CD4-positive, alpha-beta T cell treated with Interleukin-12 subunit alpha and Interleukin-12 subunit beta, for 1 hour (primary cell): ENCODE measurements at regions not wholly inside any gene's neighbourhood (a gene's known extent, or its start where the extent isn't known, plus 50 kb on each side); places are given as distances from the start of the nearest gene placed in this dataset.
"Not testable (repeated sequence)": the region's sequence is repeated elsewhere in the genome, so short reads cannot be mapped to it uniquely, and the experiment has no call there.

Source experiments
- DNase-seq: peaks from one replicate; pipeline ENCODE4 v3.0.0-alpha.2; 2020

DNA sequence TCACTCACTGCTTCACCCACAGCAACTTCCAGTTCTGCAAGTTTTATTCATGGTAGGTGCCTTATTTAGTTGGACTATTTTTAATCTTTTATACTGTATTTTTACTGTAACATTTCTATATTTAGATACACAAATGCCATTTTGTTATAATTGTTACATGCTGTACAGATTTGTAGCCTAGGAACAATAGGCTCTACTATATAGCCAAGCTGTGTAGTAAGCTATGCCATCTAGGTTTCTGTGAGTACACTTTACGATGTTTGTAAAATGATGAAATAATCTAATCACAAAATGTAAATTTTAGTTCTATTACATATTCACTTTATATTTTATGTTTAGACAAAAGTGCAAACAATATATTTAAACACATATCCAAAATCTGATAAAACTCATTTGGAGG, 1187.8 kb downstream of the TECRL start:
- no peak for DNase-seq

DNA sequence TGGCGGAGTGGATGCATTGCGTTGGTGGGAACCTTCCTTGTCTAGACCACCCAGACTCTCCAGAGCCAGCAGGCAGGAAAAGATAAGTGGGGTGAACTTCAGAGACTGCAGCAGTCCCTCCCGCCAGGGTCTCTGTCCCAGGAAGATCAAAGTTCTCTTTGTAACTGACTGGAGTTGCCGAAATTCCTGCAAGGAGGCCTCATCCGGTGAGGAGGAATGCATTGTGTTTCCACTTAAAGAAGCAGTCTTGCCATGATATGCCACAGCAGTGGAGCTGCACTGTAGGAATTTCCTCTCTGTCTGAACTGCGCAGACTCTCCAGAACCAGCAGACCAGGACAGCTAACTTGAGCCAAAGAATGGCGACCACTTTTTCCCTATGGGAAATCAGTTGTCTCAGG, 1190.4 kb downstream of the TECRL start:
- DNase-seq: no peak

DNA sequence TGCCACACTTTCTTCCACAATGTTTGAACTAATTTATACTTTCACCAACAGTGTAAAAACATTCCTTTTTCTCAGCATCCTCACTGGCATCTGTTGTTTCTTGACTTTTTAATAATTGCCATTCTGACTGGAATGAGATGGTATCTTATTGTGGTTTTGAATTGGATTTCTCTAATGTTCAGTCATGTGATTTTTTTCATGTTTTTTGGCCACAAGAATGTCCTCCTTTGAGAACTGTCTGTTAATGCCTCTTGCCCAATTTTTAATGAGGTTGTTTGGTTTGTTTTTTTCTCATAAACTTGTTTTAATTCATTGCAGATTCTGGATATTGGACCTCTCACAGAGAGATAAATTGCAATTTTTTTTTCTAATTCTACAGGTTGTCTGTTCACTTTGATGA, 1195.2 kb downstream of the TECRL start:
- no peak for DNase-seq

DNA sequence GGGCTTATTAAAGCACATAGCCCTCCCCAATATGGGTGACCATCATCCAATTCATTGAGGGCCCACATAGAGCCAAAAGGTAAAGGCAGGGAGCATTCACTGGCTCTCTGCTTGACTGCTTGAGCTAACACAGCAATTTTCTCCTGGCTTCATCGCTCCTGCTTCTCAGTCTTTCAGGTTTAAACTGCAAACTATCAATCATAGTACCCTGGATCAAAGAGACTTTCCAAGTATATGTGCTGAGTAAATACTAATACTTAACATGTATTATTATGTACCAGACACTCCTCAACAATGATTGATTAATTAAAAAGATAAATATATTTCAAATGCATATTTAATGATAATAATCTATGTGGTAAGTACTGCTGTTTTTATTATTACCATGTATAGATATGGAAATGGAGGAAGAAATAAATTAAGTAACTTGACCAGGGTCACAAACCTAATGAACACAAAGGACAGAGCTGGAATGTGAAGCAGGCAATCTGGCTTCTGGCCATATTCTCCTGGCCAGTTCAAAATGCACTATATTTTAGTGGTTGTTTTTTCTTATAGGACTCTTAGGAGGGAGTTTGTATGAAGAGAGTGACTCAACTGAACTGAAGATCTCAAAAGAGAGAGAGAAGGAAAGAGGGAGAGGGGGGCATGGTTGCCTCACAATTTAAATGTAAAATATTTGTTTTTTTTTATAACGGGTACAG, 1197.3 kb downstream of the TECRL start:
- no peak for DNase-seq

DNA sequence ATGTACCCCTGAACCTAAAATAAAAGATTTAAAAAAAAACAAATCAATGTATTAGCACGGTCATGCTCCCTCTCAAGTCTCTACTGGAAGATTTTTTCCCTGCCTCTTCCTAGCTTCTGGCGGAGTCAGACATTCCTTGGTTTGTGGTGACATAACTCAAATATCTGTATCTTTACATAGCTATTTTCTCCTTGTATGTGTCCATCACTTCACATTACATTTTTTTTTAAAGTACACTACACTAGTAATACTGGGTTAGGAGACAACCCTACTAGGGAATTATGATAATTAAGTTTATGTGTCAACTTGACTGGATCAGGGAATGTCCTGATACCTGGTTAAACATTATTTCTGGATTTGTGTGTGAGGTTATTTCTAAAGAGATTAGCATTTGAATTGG, 1197.9 kb downstream of the TECRL start:
- no peak for DNase-seq

DNA sequence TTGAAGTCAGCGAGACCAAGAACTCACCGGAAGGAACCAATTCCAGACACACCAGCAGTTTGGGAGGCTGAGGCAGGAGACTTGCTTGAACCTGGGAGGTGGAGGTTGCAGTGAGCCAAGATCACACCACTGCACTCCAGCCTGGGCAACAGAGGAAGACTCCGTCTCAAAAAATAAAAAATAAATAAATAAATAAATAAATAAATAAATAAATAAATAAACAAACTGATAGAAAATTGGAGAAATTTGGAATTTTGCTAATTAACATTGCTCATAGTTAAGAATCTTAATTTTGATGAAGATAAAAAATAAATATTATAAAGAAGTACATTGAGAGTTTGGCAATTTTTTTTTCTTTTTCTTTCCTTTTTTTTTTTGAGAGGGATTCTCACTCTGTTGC, 1216.2 kb downstream of the TECRL start:
- not testable (repeated sequence) for DNase-seq

DNA sequence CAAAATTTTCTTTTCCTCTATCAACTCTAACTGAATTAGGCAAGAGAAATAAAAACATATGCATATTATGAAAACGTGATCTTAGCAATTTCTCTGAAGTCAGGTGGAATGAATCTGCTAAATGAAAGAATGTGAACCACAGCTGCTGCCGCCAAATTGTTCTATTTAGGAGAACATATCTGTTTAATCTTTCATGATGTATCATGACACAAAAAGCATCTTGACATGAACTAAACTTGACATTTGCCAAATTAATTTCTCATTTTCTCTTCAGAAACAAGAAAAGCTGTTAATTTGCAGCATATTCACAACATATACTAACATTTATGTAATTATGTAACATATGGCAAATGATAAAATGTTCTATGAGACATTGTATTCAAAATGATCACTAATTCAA, 1237.9 kb downstream of the TECRL start:
- DNase-seq: no peak

DNA sequence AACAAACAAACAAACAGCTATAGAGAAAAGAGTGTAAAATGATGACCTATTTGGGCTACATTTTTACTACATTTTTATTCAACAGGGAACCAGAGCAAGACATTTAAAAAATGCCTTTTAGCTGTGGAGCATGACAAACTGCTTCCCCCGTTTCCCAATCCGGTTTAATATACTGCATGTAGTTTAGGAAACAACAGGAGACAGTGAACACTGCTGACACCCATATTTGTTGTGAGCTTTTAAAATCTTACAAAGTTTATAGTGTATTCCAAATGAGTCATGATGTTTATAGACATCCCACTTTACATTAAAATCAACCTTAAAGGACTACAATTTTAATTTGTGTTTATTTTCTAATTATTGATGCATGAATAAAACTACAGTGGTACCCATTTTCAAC, 1238.3 kb downstream of the TECRL start:
- no peak for DNase-seq

DNA sequence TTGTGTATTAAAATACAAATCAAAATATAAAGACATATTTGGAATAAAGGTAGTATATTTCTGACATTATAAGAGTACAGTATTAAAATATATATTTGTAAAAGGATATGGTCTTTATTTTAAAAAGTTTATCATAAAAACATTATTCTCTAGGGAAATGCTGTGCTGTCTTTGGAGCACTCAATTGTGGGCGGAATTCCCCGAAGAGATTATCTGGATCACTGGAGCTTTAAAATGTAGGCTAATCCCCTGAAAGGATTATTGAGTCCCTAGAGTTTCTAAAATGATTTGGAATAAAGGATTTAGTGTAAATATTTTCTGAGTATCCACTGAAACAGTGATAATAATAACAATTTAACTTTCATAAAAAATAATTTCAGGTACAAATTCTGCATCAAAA, 1239.4 kb downstream of the TECRL start:
- no peak for DNase-seq

DNA sequence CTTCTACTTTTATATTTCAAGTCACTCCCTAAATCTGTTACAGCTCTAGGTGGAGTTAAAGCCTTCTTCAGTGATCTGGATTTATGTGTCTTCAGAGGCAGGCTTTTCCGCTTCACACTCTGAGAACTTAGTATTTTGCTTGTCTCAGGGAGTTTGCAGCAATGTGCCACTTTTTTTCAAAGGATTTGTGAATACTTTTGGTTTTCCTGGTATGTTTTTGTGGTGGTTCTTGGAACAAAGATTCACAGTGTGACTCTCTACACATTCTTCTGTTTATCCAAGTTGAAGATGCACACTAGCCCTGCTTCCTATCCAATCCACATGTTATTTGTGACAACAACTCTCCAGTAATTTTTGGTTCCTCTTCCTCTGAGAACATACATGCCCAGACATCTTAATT, 1253.7 kb downstream of the TECRL start:
- DNase-seq: no peak

DNA sequence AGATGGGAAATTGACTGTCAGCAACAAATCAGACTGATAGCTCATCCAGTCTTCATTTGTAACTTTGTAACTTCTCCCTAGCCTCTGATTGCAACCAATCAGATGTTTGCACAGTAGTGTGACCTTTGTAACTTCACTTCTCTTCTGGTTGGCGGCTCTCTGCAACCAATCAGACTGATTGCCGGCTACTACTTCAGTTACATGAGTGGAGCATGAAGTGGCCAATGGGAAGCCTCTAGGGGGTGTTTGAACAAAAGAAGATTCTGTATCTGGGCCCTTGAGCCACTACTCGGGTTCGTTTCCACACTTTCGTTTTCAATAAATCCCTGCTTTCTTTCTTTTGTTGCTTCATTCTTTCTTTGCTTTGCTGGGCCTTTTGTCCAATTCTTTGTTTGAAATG, 1285.8 kb downstream of the TECRL start:
- DNase-seq: no peak

DNA sequence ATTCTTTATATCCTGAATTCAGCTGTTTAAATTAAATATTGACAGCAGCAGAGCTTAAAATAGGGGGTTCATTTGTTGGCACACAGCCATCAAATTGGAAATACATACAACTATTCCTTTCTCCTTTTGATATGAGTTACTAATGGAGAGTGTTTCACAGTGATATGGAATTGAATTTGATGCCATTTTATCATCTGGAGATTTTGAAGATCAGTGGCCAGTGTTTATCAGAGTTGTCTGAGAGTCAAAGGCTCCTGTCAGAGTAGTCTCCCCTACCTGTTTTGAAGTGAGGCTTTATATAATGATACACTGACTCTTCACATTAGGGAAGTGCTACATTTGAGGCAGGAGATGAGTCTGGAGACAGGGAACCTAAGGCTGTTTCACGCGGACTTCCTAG, 1286.3 kb downstream of the TECRL start:
- no peak for DNase-seq

DNA sequence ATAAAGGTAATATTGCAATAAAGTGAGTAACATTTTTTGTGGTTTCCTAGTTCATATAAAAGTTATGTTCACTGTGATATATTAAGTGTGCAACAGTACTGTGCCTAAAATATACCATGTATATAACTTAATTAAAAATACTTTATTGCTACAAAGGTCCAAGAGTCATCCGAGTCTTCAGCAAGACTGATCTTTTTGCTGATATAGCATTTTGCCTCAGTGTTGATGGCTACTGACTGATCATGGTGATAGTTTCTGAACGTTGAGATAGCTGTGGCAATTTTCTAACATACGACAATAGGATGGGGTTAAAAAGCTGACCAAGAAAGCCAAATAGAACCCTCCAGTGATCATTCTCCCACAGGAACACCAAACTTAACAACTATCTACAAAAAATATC, 1302.7 kb downstream of the TECRL start:
- DNase-seq: no peak

DNA sequence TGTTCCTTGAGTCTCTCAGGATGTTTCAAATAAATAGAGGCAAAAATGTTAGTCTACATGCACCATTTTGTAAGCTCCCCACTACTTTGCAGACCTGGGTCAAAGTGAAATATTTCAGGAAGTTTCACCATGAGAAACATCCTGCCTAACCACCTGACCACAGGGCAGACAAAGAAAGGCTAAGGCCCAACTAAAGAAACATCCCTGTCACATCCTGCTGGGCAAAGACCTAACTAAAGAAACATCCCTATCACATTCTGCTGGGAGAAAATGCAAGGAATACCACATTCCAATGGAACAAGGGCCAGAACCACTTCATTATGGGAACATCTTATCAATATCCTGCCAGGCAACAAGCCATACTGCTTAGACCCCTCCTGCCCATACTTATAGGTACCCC, 1303.4 kb downstream of the TECRL start:
- DNase-seq: no peak

DNA sequence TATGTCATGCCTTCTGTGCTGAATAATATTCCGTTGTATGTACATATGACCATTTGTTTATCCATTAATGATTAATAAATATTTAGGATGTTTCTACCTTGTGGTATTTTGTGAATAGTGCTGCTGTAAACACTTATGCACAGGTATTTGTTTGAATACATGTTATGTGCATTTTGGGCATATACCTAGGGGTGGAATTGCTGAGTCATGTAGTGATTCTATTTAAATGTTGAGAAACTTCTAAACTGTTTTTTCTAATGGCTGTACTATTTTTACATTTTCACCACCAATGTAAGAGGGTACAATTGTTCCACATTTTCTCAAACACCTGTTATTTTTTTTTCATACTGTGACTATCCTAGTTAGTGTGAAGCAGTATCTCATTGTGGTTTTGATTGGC, 1318.6 kb downstream of the TECRL start:
- DNase-seq: no peak

DNA sequence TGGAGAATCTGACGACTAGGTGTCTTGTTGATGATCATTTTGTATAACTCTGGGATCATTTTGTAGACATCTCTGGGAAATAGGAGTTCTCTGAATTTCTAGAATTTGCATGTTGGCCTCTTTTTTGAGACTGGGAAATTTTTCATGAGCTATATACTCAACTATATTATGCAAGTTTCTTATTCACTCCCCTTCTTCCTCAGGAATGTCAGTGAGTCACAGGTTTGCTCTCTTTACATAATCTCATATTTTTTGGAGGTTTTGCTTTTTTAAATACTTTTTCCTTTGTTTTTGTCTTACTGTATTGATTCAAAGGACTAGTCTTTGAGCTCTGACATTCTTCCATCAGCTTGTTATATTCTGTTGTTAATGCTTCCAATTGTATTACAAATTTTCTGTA, 1324.2 kb downstream of the TECRL start:
- DNase-seq: no peak

DNA sequence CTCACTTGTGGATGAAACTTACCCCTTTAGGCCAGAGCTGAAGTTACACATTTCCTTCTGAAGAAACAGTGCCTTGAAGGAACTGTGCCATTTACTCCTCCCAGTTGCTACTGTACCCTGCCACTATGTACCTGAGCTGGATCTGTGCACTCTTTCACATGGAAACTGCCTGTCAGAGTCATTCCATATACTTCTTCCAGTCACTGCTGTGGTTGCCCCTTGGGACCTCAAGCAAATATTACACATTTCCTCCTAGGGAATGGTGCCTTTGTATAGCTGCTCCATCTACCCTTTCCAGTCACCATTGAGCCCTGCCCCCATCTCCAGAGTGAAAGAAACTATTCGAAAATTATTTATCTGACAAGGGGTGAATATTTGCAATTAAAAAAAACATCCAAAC, 1328.3 kb downstream of the TECRL start:
- DNase-seq: no peak

DNA sequence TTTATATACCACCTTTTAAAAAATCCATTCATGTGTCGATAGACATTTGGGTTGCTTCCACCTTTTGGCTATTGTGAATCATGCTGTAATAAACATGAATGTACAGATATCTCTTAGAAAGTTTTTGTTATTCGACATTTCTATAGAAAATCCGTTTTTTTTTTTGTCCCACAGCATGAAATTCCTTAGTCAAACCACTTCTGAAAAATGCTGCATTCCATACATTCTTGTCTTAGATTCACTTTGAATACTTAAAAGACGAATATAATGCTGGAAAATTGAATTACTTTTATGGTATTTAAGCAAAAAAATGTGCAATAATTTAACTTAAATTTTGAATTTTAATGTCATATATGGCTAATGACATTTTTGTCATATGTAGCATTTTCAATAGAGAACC, 1345.5 kb downstream of the TECRL start:
- DNase-seq: no peak

DNA sequence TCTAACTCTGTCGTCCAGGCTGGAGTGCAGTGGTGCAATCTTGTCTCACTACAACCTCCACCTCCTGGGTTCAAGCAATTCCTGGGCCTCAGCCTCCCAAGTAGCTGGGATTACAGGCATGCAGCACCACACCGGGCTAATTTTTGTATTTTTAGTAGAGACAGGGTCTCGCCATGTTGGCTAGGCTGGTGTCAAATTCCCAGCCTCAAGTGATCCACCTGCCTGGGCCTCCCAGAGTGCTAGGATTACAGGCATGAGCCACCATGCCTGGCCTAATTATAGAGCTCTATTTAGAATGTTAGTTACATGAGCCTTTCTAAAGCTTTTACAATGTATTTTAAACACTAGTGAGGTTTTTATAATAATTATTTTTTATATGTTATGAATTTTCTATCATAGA, 1346.4 kb downstream of the TECRL start:
- DNase-seq: not testable (repeated sequence)

DNA sequence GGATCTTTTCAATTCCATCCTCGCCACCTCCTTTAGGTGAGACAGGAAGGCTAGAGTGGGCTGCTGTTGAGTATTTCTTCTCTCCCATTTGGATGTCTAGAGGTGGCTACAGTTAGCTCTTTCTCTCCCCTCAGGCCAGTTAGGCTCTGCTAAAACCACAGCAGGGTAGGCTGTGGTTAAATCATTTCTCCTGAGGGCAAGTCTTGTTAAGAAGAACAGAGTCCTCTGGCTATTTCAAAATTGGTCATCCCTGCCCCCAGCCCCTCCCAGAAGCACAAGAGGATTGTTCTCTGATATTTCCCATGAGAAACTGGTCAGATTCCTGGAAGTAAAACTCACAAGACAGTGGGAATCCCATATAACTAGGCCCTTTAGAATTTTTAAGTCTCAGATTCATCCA, 1359.5 kb downstream of the TECRL start:
- no peak for DNase-seq

DNA sequence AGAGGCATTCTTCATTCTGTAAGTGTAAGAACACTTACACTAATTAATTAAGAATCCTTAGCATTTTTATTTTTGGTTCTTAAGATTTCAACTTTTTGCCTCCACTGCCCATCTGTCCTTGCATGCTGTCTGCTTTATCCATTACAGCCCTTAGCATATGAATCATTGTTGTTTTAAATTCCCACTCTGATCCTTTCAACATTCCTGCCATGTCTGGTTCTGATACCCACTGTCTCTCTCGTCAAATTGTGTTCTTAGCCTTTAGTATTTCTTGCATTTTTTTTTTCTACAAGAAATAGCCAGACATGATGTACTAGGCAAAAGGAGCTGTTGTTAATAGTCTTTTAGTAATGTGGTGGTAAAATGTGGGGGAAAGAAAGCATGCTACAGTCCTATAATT, 1360.0 kb downstream of the TECRL start:
- no peak for DNase-seq

DNA sequence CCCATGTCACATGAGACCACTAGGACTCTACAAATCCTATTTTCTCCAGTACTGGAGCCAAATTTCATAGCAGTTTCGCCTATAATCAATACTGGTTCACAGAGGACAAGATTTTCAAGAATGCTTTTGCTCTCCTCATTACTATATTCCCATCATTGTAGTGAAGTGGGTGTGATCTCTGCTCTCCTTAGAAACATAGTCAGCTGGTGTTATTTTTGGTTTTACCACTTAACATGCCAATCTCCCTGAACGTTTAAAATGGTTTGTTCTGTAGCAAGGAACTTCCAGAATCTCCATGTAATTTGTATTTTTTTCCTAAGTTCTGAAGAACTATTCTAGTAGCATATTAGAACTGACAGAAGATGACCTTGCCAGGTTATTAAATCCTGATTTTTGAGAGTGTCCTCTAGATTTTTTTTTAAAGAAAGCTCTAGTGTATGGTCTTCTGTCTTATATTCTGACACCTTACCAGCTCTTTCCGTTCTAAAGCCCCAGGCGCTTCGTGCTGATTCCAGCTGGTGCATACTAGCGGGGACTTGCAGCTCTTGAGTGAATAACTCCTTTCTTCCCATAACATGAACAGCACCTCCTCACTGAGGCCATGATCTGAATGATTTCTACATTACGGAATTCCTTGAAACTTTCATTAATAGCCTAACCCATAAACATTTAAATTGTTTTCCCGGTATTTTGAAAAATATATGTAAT, 1372.9 kb downstream of the TECRL start:
- DNase-seq: no peak

DNA sequence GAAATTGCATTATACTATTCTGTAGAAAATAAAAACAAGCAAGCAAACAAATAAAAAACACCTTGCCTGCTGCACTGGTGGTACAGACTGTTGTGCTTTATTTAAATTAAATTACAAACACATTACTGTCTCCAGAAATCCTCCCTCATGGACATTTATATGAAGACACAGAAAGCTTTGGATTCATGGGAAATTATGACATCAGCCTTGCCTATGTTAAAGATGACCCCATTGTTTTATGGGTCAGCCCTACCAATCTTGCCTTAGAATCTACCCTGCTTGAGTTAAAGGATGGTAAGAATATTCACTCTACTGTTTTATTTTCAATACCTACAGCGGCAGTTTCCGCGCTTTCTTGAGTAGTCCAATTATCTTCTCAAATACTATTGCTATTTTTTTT, 1379.9 kb downstream of the TECRL start:
- no peak for DNase-seq

DNA sequence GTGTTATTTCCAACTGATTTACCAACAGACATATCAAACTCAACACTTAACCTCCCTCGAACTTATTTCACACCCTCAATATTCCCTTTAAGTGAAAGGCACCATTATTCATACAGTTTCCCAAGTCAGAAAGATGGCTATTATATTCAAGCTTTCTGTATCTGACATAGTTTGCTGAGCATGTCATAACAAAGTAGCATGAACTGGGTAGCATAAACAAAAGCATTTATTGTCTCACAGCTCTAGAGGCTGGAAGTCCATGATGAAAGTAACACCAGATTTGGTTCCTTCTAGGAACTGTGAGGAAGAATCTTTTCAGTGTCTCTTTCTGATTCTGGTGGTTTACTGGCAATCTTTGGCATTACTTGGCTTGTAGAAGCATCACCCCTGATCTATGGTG, 1388.6 kb downstream of the TECRL start:
- no peak for DNase-seq

DNA sequence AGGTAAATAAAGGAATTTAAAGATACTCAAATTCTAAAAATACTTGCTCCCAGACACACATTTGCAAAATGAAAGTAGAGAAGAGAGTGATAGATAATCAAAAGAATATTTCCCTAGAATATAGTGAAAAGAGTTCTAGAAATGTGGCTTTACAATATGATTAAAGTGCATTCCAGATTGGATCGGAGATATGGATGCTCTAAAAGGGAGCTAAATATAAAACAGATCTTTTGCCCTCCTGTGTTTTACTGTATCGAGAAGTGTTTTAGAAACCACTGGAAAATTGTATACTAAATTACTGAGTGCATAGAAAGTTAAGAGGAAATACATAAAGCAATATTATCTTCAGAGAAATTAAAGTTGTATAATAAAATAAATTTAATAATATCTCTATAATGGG, 1392.0 kb downstream of the TECRL start:
- no peak for DNase-seq
